Dermis microvascular lymphatic vessel endothelial cell (primary cell): ENCODE measurements at regions not wholly inside any gene's neighbourhood (a gene's known extent, or its start where the extent isn't known, plus 50 kb on each side); places are given as distances from the start of the nearest gene placed in this dataset.
A peak's percentile ranks its signal among the peaks of the same experiment; 100 is the strongest.
"Not testable (repeated sequence)": the region's sequence is repeated elsewhere in the genome, so short reads cannot be mapped to it uniquely, and the experiment has no call there.

Experiments
- DNase-seq, 2 donors: peaks; one replicate each; pipeline versions ENCODE4 v3.0.0 to v3.0.0-alpha.2; 2010; ENCODE audit warnings: low read depth in 2 of 2

DNA sequence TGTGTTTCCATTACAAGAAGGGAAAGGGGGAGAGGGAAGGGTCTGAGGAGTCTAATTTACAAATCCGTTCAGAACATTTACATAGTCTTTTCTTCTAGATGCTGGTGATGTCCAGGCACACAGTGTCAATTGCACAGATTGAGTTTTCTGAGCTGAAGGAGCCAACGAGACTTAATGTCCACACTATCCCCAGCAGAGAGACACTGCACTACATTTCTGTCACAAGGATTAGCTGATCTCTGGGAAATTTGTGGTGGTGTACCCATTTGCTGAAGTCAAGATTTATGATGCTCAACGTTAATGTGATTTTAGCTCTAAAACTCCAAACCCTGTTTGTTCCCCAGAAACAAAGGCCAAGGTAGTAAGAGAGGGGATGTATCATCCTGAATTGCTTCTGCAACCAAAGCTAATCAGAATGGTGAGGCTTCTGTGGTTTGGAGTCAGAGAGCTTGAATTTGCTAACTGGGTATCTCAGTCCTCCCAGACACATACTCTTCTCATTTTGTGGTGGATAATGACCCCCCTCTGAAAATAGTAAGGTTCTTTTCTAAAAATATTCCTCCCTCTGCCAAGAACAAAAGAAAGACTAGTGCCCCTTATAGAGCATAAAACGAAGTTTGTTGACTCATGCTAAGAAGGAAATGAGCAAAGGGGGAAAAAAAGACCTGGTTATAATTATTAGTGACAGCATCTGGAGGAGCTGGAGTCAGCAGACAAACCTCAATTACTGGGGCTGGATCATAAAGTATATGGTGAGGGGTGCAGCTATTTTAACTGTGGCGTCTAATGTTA lies 416.9 kb downstream of the PSAT1 start:
- peak in 1 of 2 donors; percentile 14 for DNase-seq

DNA sequence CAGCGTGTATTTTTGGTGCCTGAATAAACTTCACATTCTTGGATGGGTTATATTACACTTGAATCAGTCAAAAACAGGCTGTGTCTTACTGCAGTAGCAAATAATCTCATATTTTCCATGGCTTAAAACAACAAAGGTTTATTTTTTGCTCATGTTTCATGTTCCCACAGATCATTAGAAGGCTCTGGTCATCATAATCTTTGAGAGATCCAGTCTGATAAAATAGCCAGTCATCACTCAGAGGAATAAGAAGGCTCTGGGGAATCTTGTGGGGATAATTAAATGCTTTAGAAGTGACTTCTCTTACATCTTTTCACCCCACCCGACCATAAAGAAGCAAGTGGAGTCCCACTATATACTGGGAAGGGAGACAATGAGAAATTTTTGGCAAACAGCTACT lies 417.7 kb downstream of the PSAT1 start:
- DNase-seq: no peak

DNA sequence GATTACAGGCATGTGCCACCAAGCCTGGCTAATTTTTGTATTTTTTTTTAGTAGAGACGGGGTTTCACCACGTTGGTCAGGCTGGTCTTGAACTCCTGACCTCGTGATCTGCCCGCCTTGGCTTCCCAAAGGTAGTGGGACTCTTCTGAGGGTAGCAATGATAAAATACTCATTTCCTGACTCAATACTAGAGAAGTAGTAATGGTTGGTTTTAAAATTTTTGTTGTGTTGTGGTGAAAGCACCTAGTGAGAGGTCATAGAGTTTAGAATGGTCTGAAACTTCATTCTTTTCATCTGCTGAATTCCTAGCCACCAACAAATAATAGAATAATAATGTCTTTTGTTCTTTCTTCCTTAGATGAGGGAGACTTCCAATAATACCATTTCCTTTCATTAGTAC lies 422.1 kb downstream of the PSAT1 start:
- not testable (repeated sequence) for DNase-seq

DNA sequence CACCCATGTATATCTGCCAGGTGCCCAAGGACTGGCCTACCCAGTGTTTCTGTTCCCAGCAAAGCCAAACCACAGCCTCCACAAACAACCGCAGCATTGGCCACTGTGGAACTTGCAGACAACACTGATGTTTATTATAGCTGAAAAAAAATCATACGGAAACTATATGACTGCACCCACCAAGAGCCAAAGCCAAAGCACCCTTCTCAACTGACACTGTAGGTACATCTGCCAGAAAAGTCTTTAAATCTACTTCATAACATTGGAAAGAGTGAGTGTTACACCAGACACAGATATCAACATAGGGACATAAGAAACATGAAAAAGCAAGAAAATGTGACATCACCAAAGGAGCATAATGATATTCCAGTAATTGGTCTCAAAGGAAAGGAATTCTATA lies 428.0 kb downstream of the PSAT1 start:
- no peak for DNase-seq

DNA sequence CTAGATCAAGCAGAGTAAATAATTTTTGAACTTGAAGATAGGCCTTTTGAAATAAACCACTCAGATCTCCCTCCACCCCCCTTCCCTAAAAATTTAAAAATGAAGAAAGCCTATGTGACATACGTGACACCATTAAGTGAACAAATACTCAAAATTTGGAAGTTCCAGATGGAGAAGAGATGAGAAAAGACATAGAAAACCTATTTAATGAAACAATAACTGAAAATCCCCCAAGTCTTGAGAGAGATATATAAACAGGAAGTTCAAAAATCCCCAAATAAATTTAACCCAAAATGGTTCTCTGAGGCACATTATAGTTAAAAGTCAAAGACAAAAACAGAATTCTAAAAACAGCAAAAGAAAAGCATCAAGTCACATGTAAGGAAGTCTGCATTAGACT lies 428.6 kb downstream of the PSAT1 start:
- no peak for DNase-seq

DNA sequence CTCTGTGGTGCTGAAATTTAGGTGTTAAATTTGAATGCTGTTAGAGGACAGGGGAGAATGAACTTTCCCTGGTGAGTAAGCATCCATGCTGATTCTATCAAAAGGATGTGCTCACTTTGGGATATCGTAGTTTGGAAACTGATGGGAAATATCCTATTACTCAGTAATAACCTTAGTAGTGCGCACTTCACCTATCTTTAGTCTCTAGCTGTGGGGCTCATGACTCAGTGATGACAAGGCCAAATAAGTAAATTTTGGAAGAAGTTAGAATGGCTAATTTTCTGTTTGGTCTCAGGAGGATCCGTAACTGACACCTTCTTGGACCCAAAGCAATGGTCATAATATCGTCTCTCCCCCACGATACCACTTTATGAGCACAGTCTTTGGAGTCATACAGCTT lies 448.4 kb downstream of the PSAT1 start:
- no peak for DNase-seq

DNA sequence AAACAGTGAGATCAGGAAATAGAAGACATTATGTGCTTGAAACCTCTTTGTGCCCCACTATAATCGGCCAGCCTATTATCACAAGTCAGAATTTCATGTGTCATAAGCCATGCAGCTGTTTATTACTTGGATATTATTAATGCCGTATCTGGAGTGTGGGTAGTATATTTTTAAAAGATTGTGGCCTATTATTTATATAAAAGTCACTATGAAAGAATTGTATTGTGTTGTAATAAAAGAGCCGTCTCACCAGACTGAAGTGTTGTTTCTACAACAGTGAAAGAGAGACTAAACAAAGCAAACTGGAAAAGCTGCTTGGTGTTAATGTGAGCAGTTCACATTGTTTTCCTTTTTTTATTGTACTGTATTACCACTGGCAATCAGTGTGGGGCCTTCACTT lies 449.1 kb downstream of the PSAT1 start:
- no peak for DNase-seq

DNA sequence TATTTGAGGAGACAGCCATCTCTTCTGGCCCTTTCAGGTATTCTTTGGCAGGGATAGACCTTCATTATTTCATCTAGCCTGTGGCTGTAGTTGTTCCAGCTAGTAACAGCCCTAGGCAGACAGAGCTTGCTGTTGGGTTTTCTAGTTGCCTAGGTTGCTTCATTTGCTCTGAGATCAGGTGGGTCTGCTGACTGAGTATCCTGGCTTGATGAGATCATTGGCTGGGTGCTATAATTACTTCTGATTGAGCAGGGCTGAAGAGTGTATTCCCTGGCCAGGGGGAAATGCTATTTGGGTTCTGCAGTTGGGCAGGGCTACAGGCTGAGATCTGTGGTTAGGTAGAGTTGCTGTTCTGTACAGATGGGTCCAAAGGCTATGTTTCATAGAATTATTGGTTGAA lies 456.1 kb downstream of the PSAT1 start:
- DNase-seq: no peak

DNA sequence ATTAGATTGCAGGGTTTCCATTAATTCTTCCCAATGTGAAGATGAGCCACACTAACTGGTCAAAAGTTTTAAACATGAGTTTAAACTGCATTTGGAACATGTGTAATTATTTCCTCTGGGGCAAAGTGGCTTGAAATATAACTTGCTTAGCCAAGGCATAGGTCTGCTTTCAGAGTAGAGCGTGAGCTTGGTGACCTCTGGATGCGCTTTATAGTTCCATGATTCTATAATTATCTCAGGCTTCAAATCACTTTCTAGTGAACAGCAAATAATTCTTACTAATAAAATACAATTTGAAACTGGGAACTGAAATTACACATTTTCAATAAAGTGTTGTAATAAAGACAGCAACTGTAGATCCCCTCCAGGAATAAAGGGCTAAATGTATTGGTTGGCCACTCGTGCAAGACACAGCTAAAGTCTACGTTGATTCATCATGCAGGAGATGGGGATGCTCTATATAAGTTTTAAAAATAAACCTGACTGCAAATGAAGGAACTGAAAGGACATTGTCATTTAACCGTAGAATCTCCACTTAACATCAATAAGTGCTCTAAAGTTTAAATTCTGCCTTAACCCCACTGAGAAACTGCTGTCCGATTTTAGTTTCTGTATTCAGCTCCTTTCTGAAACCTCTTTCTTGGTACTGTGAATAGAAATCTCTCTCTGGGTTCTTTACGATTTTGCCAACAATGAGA lies 460.0 kb downstream of the PSAT1 start:
- no peak for DNase-seq

DNA sequence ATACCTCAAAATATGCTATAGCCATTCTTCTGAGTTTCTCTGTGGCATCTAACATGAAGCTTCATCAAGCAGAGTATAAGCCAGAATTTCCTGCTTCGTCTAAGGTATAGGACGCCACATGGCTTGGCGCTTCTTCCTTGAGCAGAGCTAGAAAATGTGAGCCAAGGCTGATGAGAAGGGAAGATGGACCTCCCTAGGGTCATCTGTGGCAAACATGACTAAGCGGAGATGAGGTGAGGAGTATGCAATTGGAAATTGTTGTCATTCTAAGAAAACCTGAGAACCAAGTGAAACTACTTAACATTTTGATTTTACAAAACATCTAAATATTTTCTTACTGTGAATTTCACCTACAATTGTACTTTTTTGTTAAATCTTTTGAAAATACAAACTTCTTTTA lies 466.5 kb downstream of the PSAT1 start:
- DNase-seq: no peak

DNA sequence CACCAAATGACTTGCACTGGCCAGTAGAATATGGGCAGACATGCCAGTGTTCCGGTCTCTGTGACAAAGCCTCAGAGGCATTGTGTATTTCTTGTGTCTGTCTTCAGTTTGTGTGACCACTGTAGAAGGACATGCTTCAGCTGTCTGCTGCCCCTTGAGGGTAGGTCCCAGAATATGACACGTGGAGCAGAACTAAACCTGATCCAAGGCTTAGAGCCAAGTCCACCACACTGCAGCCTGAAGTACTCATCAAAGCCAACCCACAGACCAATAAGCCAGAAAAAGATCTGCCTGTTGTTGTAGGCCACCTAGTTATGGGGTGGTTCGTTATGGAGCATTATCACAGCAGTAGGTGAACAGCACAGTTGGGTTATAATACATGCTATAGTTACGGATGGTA lies 468.9 kb downstream of the PSAT1 start:
- no peak for DNase-seq

DNA sequence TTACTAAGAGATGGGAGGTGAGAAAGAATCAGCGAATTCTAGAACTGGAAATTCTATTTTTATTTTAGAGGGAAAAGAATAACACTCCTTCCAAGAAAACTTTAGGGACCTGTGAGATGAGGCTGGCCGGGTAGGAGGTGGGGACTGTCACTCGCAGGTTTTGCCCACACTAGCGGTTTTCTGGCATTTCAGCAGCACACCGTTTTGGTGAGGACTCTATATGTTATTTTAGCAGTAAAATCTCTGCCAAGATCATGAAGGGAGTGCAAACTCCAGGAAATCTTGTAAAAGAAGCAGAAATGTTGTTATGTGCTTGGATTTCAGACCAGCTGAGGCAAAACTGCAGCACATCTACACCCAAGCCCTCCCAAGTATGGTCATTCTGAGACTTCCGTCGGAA lies 470.6 kb downstream of the PSAT1 start:
- no peak for DNase-seq

DNA sequence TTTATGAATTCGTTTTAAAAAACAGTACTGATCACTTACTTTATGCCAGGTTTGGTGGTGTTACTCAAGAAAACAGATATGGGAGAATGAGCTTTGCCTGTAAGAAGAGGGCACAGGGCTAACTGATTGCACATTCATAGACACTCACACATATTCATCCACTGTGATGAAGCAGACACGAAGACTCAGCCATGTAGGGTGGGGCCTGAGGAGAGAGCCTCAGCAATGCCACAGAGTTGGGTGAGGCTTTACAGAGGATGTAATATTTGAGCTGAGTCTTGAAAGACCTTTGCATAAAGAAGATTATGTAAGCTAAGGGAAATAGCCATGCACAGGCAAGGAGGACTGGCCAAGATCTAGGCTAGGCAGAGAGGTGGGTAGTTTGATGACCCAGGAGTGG lies 472.8 kb downstream of the PSAT1 start:
- DNase-seq: no peak

DNA sequence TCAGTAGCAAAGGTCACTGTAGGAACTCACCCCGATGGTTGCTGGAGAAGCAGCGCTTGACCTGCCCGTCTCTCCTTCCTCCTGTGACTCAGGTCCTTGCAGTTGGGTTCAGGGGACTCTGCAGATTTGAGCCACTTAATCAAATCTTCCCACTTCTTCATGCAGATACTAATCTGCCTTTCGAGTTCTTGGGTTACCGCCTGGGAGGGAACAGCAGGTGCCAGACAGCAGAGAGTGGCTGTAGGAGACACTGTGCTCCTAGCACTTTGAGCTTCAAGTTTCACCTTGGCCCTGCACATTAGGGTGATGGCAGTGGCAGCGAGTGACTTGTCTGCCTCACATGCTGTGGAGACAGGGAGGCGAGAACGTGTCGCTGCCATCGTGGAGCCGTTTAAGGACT lies 478.3 kb downstream of the PSAT1 start:
- DNase-seq: no peak

DNA sequence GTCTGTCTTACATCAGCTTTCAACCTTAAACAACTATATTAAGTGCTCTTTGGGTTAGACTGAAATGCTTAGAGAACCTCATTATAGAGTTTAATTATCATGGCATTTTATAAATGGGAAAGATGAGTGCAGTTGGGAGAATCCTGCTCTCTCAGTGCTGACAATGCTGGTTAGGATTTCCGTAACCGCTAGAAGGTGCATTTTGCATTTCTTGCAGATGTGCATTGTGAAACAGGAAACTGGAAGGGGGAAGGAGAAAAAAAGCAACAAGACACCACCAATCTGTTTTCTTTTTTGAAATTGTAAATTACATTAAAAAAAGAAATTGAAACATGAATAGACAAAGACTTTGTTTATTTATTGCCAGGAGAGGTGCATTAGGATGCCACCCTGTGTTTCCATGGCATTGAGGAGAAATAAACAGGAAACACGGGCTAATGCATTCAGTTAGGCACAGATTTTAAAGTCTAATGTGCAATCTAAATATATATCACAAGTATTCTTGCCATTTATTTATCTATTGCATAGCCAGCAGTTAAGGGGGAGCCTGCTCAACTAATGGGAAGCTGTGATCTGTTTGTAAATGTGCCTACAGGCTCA lies 478.9 kb downstream of the PSAT1 start:
- DNase-seq: no peak

DNA sequence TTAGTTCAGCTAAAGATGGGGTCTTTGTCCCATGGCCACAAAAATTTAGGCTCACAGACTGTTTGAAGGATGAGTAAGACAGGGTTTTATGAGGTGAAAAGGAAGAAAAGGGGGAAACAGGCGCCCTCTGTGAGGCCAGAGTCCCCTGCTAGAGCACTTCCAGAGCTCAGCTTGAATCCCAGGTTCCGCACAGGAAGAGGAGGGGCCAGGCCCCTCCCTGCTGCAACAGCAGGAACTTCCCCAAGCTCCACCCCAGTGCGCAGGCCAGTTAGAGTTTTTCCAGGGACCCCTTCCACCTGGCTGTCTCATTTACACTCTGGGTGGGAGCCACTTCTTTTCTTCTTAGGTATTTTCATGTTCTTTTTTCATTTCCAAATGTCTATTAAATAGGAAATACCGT lies 480.8 kb downstream of the PSAT1 start:
- no peak for DNase-seq

DNA sequence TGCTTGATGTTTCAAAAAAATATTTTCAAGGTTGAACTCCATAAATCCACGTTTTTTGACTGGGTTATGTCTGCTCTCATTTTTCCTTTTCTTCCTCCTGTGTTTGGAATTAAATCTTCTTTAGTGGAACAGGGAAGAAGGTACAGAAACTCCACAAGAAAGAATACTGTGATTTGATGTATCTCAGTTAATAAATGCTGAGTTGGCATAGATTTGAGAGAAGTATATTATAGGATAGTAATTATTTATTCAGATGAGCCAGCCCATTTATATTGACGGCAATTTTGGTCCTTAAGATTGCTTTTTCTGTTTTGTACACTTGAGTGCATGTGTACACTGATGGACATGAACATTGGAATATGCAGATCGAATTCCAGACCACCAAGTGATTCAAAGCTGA lies 481.4 kb downstream of the PSAT1 start:
- no peak for DNase-seq

DNA sequence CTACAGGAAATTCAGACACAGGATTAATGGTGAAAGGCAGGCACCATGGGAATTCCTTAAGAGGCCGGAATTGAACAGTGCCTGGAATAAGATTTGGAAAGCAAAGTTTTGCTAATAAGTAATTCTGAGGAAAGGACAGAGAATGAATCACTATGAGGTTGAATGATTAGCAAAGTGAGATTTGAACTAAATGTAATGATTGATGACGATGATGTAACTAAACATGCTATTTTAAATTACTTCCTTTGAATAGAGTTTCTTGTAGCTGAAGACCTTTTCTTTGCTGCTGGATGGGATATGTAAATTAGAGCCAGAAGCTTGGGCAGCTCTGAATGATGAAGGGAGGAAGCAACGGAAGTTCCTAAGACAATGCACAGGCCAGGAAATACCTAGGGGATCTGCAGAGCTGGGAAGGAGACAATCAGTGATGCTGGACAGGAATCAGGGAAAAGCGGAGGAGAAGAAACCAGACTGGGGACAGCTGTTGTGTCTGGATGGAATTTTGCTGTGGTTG lies 482.0 kb downstream of the PSAT1 start:
- DNase-seq: no peak

DNA sequence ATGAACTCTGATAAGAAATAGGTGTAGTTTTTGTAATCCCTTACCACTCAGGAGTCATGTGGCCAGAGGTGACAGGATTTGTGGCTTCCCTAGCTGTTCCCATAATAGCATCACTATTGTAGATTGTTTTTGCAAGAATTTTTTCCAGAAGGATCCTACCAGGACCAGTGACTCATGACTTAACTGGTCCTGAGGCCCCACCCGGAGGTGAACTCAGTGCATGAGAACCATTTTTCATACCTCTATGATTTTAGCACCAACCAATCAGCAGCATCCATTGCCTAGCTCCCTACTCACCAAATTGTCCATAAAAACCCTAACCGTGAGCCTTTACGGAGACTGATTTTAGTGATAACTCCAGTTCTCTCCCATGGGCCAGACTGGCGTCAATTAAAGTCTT lies 484.8 kb downstream of the PSAT1 start:
- no peak for DNase-seq

DNA sequence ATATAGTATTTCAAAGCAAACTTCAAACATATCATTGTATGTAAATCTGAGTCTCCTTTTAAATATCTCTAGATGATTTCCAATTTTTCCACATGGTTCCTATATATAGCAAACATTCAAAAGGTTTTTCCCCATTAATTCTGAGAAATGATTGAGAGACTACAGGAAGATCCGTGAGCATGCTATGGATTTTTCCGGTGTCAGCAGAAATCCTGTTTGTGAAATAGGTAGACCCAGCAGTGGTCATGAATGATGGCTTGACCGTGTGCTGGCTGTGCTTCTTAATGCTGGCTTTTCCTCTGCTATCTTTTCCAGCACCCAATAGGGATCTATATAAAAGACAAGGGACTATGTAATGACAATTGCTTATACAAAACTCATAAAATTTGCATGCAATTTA lies 485.3 kb downstream of the PSAT1 start:
- no peak for DNase-seq

DNA sequence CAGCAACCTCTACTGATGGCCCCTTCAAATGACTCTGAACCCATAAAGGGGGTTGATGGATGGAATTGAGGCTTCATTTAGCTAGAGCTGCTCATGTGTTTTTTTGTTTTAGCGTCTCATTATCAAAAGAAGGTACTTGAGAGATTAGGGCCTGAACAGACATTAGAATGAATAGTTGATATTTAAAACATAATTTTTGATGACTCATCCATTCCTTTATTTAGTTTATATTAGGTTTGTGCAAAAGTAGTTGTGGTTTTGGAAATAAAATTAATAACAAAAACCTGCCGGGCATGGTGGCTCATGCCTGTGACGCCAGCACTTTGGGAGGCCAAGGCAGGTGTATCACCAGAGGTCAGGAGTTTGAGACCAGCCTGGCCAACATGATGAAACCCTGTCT lies 485.9 kb downstream of the PSAT1 start:
- DNase-seq: no peak

DNA sequence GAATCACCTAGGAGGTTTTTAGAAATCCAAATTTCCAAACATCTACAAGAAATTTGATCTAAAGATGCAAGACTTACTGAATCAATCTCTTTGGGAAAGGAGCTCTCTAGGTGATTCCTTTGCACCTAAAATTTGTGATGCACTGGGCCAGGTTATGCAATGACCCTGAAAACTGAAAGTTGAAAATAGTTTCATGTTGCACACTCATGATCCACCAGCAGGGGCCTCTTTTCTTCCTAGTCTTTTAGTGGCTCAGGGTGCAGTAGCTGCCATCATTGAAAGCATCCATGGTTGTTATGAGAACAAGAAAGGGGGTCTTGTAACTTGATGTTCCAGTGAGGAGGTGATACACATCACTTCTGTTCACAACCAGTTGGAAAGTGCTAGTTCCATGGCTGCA lies 486.8 kb downstream of the PSAT1 start:
- no peak for DNase-seq

DNA sequence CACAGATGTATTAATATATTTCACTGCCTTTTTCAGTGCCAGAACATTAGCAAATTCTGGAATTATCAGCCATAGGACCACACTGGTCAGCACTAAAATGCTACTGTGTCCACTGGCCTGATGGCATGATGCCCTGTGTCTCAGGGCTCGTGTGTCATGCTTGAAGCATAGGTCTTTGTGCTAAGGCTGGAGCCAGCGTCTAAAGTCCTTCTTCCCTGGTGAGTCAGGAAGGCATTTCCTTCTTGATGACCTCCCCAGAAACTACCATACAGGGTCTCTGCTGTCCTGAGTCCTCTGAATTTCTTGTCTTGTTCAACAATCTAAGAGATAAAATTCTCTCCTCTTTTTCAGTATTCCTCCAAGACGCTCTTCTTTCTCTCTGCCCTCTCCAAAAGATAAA lies 489.9 kb downstream of the PSAT1 start:
- DNase-seq: peak in 1 of 2 donors; percentile 67
